Type B pancreatic cell (in vitro differentiated cells): ENCODE measurements at regions not wholly inside any gene's neighbourhood (a gene's known extent, or its start where the extent isn't known, plus 50 kb on each side); places are given as distances from the start of the nearest gene placed in this dataset.
"Not testable (repeated sequence)": the region's sequence is repeated elsewhere in the genome, so short reads cannot be mapped to it uniquely, and the experiment has no call there.

Source experiments
- DNase-seq: peaks from one replicate; pipeline ENCODE4 v3.0.0; 2021; ENCODE audit warnings: mixed read lengths; ENCODE audit not compliant: unreplicated experiment; ENCODE audit errors: extremely low spot score
- H3K27ac Mint-ChIP-seq: 2 replicates; pipeline ENCODE4 v1.8.0; 2021; ENCODE audit warnings: mild to moderate bottlenecking, mixed read lengths
- H3K27me3 Mint-ChIP-seq: 2 replicates; pipeline ENCODE4 v1.8.0; 2021; ENCODE audit warnings: mixed read lengths
- H3K36me3 Mint-ChIP-seq: 2 replicates; pipeline ENCODE4 v1.8.0; 2021; ENCODE audit warnings: mixed read lengths
- H3K4me1 Mint-ChIP-seq: one replicate; pipeline ENCODE4 v1.8.0; 2021; ENCODE audit warnings: mixed read lengths; ENCODE audit not compliant: unreplicated experiment
- H3K4me3 Mint-ChIP-seq: 2 replicates; pipeline ENCODE4 v1.8.0; 2021; ENCODE audit warnings: mild to moderate bottlenecking, mixed read lengths
- H3K9me3 Mint-ChIP-seq: 2 replicates; pipeline ENCODE4 v1.8.0; 2021; ENCODE audit warnings: mixed read lengths
- TF ChIP-seq, protein P1 (sequence below): fragments of 200-600 bp; sonication (generic); conservative IDR thresholded peaks from 2 replicates; pipeline ENCODE4 v1.5.0; 2021; ENCODE audit warnings: antibody characterized with exemption, mild to moderate bottlenecking

DNA sequence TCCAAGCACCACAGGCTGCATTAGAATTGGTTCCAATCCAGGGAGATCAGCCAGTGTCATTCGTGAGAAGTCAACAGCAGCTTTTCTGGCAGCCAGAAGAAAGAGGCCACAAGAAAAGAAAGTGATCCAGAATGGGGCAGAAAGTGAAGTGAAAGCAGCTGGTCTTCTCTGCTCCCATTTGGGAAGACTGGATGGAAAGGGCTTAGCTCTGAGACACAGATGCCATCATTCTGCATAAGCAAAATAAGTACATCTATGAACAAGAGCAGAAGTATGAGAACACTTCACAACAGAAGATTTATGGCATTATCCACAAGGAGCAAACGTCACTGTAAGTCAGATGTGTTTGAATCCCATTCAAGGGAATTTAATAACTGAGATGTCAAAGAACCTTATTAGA is 326.5 kb upstream of the ESRRG start:
- no peak for DNase-seq
- H3K27me3 Mint-ChIP-seq, result no peaks in the 10 kb centered on the region
- no peaks in the 10 kb centered on the region for H3K9me3 Mint-ChIP-seq
- H3K27ac Mint-ChIP-seq, result no peak overlapping the region
- TF ChIP-seq, protein P1, sequence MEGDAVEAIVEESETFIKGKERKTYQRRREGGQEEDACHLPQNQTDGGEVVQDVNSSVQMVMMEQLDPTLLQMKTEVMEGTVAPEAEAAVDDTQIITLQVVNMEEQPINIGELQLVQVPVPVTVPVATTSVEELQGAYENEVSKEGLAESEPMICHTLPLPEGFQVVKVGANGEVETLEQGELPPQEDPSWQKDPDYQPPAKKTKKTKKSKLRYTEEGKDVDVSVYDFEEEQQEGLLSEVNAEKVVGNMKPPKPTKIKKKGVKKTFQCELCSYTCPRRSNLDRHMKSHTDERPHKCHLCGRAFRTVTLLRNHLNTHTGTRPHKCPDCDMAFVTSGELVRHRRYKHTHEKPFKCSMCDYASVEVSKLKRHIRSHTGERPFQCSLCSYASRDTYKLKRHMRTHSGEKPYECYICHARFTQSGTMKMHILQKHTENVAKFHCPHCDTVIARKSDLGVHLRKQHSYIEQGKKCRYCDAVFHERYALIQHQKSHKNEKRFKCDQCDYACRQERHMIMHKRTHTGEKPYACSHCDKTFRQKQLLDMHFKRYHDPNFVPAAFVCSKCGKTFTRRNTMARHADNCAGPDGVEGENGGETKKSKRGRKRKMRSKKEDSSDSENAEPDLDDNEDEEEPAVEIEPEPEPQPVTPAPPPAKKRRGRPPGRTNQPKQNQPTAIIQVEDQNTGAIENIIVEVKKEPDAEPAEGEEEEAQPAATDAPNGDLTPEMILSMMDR, result no peak
- H3K36me3 Mint-ChIP-seq, result no peaks in the 10 kb centered on the region
- no peaks in the 10 kb centered on the region for H3K4me1 Mint-ChIP-seq
- no peak overlapping the region for H3K4me3 Mint-ChIP-seq

GRCh38 chr1:217049081-217049480 is 325.9 kb upstream of the ESRRG start:
- Mint-ChIP-seq H3K4me1 (no peaks in the 10 kb centered on the region), H3K9me3 (no peaks in the 10 kb centered on the region), H3K36me3 (no peaks in the 10 kb centered on the region), H3K27ac (no peak overlapping the region), H3K27me3 (no peaks in the 10 kb centered on the region), H3K4me3 (no peak overlapping the region)
- TF ChIP-seq, protein P1, result no peak
- DNase-seq, result no peak

DNA sequence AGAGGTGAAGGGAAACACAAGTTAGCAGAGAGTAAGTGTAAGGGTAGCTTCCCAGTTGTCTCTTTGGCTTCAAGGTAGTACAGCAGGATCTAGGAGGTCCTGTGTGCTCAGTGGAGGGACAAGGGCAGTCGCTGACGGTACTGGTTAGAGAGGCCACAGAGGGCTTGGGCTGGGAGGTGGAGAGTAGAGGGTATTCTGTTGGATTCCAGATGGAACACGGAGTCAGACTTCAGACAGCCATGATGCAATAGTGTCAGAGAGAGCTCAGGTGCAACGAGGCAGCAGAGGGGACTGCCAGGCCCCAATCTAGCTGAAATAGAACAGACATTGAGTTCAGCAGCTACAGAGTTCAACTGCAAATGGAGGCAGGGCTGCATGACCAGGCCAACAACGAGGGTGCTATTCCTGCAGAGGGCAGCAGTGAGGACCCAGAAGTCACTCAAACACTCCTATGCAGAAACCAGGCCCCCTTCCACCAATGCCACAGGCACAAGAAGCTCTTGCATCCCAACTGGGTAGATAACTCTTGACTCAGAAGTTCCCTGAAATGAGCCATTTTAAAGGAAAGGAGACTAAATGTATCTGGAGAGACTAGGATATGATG is 325.0 kb upstream of the ESRRG start:
- DNase-seq, result no peak

GRCh38 chr1:217040711-217041455 is 317.7 kb upstream of the ESRRG start:
- Mint-ChIP-seq H3K36me3 (peaks cover 17% of the 10 kb centered on the region), H3K9me3 (no peaks in the 10 kb centered on the region), H3K27ac (no peak overlapping the region), H3K4me3 (no peak overlapping the region), H3K4me1 (peaks cover 7% of the 10 kb centered on the region), H3K27me3 (no peaks in the 10 kb centered on the region)
- TF ChIP-seq, protein P1, result no peak
- no peak for DNase-seq

More for the DNA sequence above, 325.0 kb upstream of the ESRRG start:
- H3K27ac Mint-ChIP-seq, result no peak overlapping the region
- H3K27me3 Mint-ChIP-seq, result no peaks in the 10 kb centered on the region
- no peak overlapping the region for H3K4me3 Mint-ChIP-seq
- H3K9me3 Mint-ChIP-seq, result no peaks in the 10 kb centered on the region
- H3K4me1 Mint-ChIP-seq, result peaks cover 1% of the 10 kb centered on the region
- H3K36me3 Mint-ChIP-seq, result no peaks in the 10 kb centered on the region
- TF ChIP-seq, protein P1, result peak; percentile 38

DNA sequence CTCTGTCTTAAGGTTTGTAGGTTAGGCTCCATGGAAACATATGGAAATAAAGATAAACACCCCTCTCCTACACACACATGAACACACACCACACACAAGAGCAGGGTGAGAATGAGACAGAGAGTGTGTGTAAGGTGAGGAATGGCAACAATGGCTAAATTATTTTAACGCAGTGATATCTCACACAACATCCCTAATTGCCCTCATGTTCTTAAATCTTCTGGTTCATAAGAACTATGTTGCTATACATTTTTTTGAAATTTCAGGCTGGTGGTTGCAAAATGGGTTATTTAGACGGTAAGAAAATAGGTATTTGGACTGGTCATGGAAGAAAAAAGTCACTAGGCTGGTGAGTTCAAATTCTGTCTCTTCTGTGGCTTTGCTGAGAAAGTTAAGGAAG is 316.7 kb upstream of the ESRRG start:
- H3K27me3 Mint-ChIP-seq, result no peaks in the 10 kb centered on the region
- H3K4me3 Mint-ChIP-seq, result no peak overlapping the region
- H3K36me3 Mint-ChIP-seq, result peaks cover 17% of the 10 kb centered on the region
- H3K27ac Mint-ChIP-seq, result no peak overlapping the region
- TF ChIP-seq, protein P1, result no peak
- H3K9me3 Mint-ChIP-seq, result no peaks in the 10 kb centered on the region
- H3K4me1 Mint-ChIP-seq, result peaks cover 7% of the 10 kb centered on the region
- no peak for DNase-seq

DNA sequence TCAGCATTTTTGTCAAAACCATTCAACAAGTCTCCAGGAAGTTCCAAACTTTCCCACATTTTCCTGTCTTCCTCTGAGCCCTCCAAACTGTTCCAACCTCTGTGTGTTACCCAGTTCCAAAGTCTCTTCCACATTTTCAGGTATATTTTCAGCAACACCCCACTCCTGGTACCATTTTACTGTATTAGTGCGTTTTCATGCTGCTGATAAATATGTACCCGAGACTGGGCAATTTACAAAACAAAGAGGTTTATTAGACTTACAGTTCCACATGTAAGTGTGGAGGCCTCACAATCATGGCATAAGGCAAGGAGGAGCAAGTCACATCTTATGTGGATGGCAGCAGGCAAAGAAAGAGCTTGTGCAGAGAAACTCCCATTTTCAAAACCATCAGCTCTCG is 315.9 kb upstream of the ESRRG start:
- H3K4me3 Mint-ChIP-seq, DNase-seq, H3K4me1 Mint-ChIP-seq, H3K27ac Mint-ChIP-seq, H3K9me3 Mint-ChIP-seq, H3K27me3 Mint-ChIP-seq: not testable (repeated sequence)
- peaks cover 17% of the 10 kb centered on the region for H3K36me3 Mint-ChIP-seq
